GM21390 (cell line): ENCODE measurements at regions not wholly inside any gene's neighbourhood (a gene's known extent, or its start where the extent isn't known, plus 50 kb on each side); places are given as distances from the start of the nearest gene placed in this dataset.

Source experiments
- ATAC-seq: cut with Tn5 transposase; IDR thresholded peaks from one replicate; pipeline ENCODE4 v1.9.1; 2021; ENCODE audit not compliant: unreplicated experiment

- no peak for ATAC-seq
Observed at GRCh38 chr2:151037434-151037833, 224.2 kb downstream of the RBM43 start.

- no peak for ATAC-seq
Observed at GRCh38 chr2:151033271-151034248, 228.1 kb downstream of the RBM43 start.

- ATAC-seq, result no peak
Observed at GRCh38 chr2:151032741-151033191, 228.9 kb downstream of the RBM43 start.

GRCh38 chr2:151030663-151031230 is 230.9 kb downstream of the RBM43 start:
- no peak for ATAC-seq

GRCh38 chr2:151029406-151030157 is 232.1 kb downstream of the RBM43 start:
- ATAC-seq, result no peak

GRCh38 chr2:151028691-151029176 is 232.9 kb downstream of the RBM43 start:
- ATAC-seq, result no peak

- ATAC-seq, result no peak
Observed at GRCh38 chr2:151027151-151027550, 234.5 kb downstream of the RBM43 start.

GRCh38 chr2:151025816-151026215 is 235.8 kb downstream of the RBM43 start:
- no peak for ATAC-seq

- ATAC-seq, result no peak
Observed at GRCh38 chr2:151024696-151025251, 236.9 kb downstream of the RBM43 start.

GRCh38 chr2:151021747-151022452 is 239.8 kb downstream of the RBM43 start:
- ATAC-seq, result no peak

GRCh38 chr2:151020411-151020810 is 241.3 kb downstream of the RBM43 start:
- peak; percentile 92 for ATAC-seq

GRCh38 chr2:151009437-151010175 is 252.1 kb downstream of the RBM43 start:
- ATAC-seq, result no peak

- no peak for ATAC-seq
Observed at GRCh38 chr2:151007365-151007764, 254.3 kb downstream of the RBM43 start.

- ATAC-seq, result no peak
Observed at GRCh38 chr2:151002959-151003600, 258.6 kb downstream of the RBM43 start.

- no peak for ATAC-seq
Observed at GRCh38 chr2:150997702-150998440, 263.8 kb downstream of the RBM43 start.

- ATAC-seq, result no peak
Observed at GRCh38 chr2:150997066-150997465, 264.6 kb downstream of the RBM43 start.

- no peak for ATAC-seq
Observed at GRCh38 chr2:150994076-150994475, 267.6 kb downstream of the RBM43 start.

- no peak for ATAC-seq
Observed at GRCh38 chr2:150989969-150990368, 271.7 kb downstream of the RBM43 start.

GRCh38 chr2:150985741-150986140 is 275.9 kb downstream of the RBM43 start:
- ATAC-seq, result no peak
